Daoy (cell line): ENCODE measurements at regions not wholly inside any gene's neighbourhood (a gene's known extent, or its start where the extent isn't known, plus 50 kb on each side); places are given as distances from the start of the nearest gene placed in this dataset.
A peak's percentile ranks its signal among the peaks of the same experiment; 100 is the strongest.
"Not testable (repeated sequence)": the region's sequence is repeated elsewhere in the genome, so short reads cannot be mapped to it uniquely, and the experiment has no call there.

Source experiments
- DNase-seq: peaks from one replicate; pipeline ENCODE4 v3.0.0-alpha.2; 2015; ENCODE audit warnings: low read depth

DNA sequence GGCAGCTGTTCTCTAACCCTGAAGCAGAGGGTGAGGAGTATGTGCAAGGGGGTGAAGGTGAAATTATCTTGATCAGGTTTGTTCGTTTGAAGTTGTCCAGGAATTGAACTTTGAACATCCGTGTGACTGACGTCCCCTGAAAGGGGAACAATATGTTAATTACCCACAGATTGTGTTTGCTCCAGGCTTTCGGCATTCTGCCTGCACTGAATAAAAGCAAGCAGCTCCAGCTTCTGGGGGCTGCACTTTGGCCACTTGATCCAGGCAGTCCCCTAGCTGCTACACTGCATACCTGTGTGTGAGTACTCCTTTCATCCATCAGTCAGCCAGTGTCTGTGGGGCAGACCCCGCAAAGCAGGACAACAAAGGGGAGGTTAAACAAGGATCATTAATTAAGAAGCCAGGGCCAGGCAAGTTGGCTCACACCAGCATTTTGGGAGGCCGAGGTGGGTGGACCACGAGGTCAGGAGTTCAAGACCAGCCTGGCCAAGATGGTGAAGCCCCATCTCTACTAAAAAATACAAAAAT, 104.8 kb upstream of the BTN3A2 start:
- no peak for DNase-seq

- no peak for DNase-seq
Observed at GRCh38 chr6:26260725-26261490, 104.1 kb upstream of the BTN3A2 start.

DNA sequence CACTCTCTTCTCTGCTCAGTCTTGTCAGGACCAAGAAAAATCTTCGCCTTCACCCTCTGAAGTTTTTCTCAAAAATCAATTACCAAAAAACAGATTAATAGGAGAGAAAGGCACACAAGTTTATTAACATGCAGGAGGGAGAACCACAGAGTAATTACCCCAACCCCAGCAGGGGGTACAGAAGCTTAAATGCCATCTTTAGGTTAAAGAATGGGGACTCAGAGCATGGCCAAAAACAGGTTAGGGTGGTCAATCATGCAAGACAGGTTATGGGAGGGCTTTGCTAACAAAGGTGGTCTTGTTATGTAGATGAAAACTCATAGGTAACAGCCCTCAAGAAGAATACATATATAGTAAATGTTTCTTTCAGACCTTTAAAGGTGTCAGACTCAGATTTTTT, 100.5 kb upstream of the BTN3A2 start:
- DNase-seq: no peak

GRCh38 chr6:26267083-26267589, 97.9 kb upstream of the BTN3A2 start:
- DNase-seq: no peak

- DNase-seq: peak; percentile 34
Observed at GRCh38 chr6:26268659-26269402, 96.2 kb upstream of the BTN3A2 start.

DNA sequence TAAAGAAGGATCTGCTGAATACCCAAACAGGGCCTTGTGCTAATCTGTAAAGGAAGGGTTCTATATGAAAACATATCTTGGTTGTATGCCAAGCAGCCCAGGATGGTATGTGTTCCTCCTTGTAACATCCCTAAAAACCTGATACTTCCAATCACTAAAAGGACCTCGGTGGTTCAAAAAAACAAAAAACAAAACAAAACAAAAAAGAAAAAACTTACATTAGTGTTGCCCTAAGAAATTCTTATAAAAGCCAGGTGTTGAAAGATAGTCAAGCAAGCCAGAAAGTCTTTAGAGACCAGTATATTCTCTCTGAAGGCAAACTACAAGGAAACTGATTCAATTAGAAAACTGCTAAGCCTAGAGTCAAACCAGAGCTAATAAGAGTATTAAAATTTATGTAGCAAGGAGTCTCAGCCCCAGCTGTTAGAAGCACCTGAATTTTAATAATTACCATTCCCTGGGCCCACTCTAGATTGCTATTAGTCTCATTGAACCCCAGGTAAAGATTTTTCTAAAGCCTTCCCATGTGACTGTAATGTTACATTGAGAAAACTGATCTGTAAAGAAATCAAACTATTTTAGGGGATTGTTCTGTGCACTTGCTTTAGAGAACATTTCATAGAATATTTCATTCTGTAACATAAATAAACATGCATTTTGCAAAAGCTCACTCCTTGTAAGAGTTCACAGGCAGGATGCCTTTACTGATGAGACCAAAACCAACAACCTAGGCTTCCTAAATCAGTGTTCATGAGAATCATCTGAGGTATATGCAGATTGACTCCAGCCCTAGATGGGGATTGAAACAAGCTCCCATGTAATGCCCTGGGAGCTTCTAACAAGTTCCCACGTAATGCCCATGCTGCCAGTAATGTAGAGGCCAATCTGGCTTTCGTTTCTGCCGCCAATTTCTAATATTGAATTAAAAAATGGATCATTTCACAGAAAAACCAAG, 95.2 kb upstream of the BTN3A2 start:
- DNase-seq: no peak

- no peak for DNase-seq
Observed at GRCh38 chr6:26270486-26270861, 94.5 kb upstream of the BTN3A2 start.

DNA sequence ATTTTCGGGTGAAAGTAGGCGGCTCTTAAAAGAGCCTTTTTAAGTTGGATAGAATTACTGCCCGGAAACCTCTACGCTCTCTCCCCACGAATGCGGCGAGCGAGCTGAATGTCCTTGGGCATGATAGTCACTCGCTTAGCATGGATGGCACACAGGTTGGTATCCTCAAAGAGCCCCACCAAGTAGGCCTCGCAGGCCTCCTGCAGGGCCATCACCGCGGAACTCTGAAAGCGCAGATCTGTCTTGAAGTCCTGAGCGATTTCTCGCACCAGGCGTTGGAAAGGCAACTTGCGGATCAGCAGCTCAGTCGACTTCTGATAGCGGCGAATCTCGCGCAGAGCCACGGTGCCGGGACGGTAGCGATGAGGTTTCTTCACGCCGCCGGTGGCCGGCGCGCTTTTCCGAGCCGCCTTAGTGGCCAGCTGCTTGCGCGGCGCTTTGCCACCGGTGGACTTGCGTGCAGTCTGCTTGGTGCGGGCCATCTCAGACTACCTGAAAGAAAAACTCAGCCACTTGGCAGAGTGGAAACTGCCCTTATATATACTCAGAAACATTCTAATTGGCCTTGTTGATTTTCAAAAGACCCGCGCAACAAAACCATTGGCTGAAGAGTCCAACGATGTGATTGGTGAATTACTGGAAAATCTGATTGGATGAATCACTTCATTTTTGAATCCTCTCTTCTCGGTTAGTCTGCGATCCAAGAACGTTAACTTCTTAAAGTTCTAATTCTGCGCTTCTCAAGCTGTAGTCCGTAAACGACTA, 93.9 kb upstream of the BTN3A2 start:
- DNase-seq: no peak

DNA sequence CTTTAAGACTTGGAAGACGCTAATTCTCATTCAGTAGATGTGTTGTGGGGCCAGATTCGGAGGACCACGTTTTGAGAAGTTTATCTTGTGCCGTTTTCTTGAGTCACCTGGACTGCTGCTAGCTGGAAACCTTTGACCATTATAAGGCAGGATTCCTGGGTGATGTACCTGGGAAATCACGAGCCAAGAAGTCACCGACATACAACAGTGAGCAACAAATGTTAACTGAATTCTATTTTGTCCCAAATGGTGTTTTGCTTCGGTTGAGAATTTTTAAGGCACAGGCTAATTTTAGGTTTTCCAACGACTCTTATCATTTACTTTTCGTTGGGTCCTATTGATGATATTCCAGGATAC, 93.4 kb upstream of the BTN3A2 start:
- DNase-seq: no peak

- no peak for DNase-seq
Observed at GRCh38 chr6:26272171-26272637, 92.8 kb upstream of the BTN3A2 start.

GRCh38 chr6:26273673-26274588, 91.1 kb upstream of the BTN3A2 start:
- no peak for DNase-seq

- DNase-seq: no peak
Observed at GRCh38 chr6:26275663-26276062, 89.3 kb upstream of the BTN3A2 start.

GRCh38 chr6:26276841-26277648, 88.0 kb upstream of the BTN3A2 start:
- DNase-seq: no peak

GRCh38 chr6:26278536-26278935, 86.5 kb upstream of the BTN3A2 start:
- no peak for DNase-seq

DNA sequence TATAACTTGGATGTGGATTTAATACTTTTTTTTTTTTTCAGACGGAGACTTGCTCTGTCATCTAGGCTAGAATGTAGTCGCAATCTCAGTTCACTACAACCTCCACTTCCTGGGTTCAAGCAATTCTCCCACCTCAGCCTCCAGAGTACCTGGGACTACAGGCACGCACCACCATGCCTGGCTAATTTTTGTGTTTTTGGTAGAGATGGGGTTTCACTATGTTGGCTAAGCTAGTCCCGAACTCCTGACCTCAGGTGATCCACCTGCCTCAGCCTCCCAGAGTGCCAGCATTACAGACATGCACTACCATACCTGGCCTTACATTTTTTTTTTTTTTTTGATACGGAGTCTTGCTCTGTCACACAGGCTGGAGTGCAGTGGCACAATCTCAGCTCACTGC, 85.6 kb upstream of the BTN3A2 start:
- DNase-seq: not testable (repeated sequence)

- no peak for DNase-seq
Observed at GRCh38 chr6:26280407-26280806, 84.6 kb upstream of the BTN3A2 start.

GRCh38 chr6:26284537-26285142, 80.4 kb upstream of the BTN3A2 start:
- peak; percentile 49 for DNase-seq
